GM12875 (cell line): ENCODE measurements at regions not wholly inside any gene's neighbourhood (a gene's known extent, or its start where the extent isn't known, plus 50 kb on each side); places are given as distances from the start of the nearest gene placed in this dataset.

Experiments used
- H3K4me3 ChIP-seq: one replicate; pipeline ENCODE4 v1.5.1; 2011; ENCODE audit warnings: low read depth, low read length, control low read depth
- CTCF ChIP-seq: IDR thresholded peaks from 2 replicates; pipeline ENCODE4 v1.5.1; 2011; ENCODE audit warnings: low read depth, mild to moderate bottlenecking, control low read depth, inconsistent platforms, low read length, moderate library complexity, borderline replicate concordance; ENCODE audit not compliant: insufficient read depth

GRCh38 chr15:31893780-31894179 is 136.5 kb upstream of the CHRNA7 start:
- no peak for TF ChIP-seq CTCF
- H3K4me3 ChIP-seq, result no peak overlapping the region

- TF ChIP-seq CTCF, result no peak
- H3K4me3 ChIP-seq, result no peak overlapping the region
Observed at GRCh38 chr15:31897746-31898145, 132.6 kb upstream of the CHRNA7 start.

- no peak overlapping the region for H3K4me3 ChIP-seq
- no peak for TF ChIP-seq CTCF
Observed at GRCh38 chr15:31901501-31901900, 128.8 kb upstream of the CHRNA7 start.

- no peak overlapping the region for H3K4me3 ChIP-seq
- no peak for TF ChIP-seq CTCF
Observed at GRCh38 chr15:31905054-31905453, 125.3 kb upstream of the CHRNA7 start.

GRCh38 chr15:31925541-31925940 is 104.8 kb upstream of the CHRNA7 start:
- TF ChIP-seq CTCF, result no peak
- H3K4me3 ChIP-seq, result no peak overlapping the region

- no peak overlapping the region for H3K4me3 ChIP-seq
- TF ChIP-seq CTCF, result no peak
Observed at GRCh38 chr15:31930967-31931366, 99.3 kb upstream of the CHRNA7 start.

- no peak overlapping the region for H3K4me3 ChIP-seq
- TF ChIP-seq CTCF, result no peak
Observed at GRCh38 chr15:31932576-31932975, 97.7 kb upstream of the CHRNA7 start.
